Esophagus (tissue), 2 donors: ENCODE measurements at regions not wholly inside any gene's neighbourhood (a gene's known extent, or its start where the extent isn't known, plus 50 kb on each side); places are given as distances from the start of the nearest gene placed in this dataset.

ENCODE experiments used
- H3K27ac ChIP-seq, 2 donors: one replicate each; pipeline ENCODE4 v1.5.1; 2013; ENCODE audit warnings: low read depth in 2 of 2, mild to moderate bottlenecking in 2 of 2, inconsistent platforms in 1 of 2, low read length in 1 of 2, moderate library complexity in 1 of 2
- H3K27me3 ChIP-seq, 2 donors: one replicate each; pipeline ENCODE4 v1.6.1; 2013; ENCODE audit warnings: low read length in 2 of 2, control low read depth in 1 of 2, mild to moderate bottlenecking in 1 of 2; ENCODE audit not compliant: insufficient read depth in 2 of 2, control insufficient read depth in 1 of 2
- H3K36me3 ChIP-seq, 2 donors: one replicate each; pipeline ENCODE4 v1.6.1; 2013; ENCODE audit warnings: low read length in 1 of 2; ENCODE audit not compliant: control insufficient read depth in 2 of 2, insufficient read depth in 2 of 2
- H3K4me1 ChIP-seq, 2 donors: one replicate each; pipeline ENCODE4 v1.6.1; 2013; ENCODE audit warnings: low read length in 1 of 2; ENCODE audit not compliant: control insufficient read depth in 2 of 2, insufficient read depth in 2 of 2
- H3K4me3 ChIP-seq, 2 donors: one replicate each; pipeline ENCODE4 v1.5.1; 2013; ENCODE audit warnings: low read length in 2 of 2, mild to moderate bottlenecking in 2 of 2, low read depth in 1 of 2, moderate library complexity in 1 of 2
- H3K9me3 ChIP-seq, 2 donors: one replicate each; pipeline ENCODE4 v1.6.1; 2013; ENCODE audit warnings: mild to moderate bottlenecking in 2 of 2, low read depth in 1 of 2, low read length in 1 of 2, moderate library complexity in 1 of 2; ENCODE audit not compliant: control insufficient read depth in 2 of 2, insufficient read depth in 1 of 2
- WGBS, 2 donors: extraction: QIAGEN DNeasy Blood & Tissue Kit; methylation state at CpG; one replicate each; pipeline ENCODE4 v1.1.7; 2013; 5-methylcytosine and 5-hydroxymethylcytosine counted together
- donor health status: healthy with polysubstance abuse.
- donor health status: Bipolar disorder and iron deficiency.

GRCh38 chr3:34938784-34939183 lies 700.5 kb upstream of the ARPP21 start:
- H3K36me3 ChIP-seq = no peaks in the 10 kb centered on the region
- no peaks in the 10 kb centered on the region for H3K9me3 ChIP-seq
- H3K4me3 ChIP-seq = no peak overlapping the region
- 84 to 95% methylated on average over 1 of the region's 1 CpG for WGBS, 2 donors
- H3K27me3 ChIP-seq = no peaks in the 10 kb centered on the region
- H3K4me1 ChIP-seq = no peaks in the 10 kb centered on the region
- H3K27ac ChIP-seq = no peak overlapping the region

- Histone ChIP-seq H3K36me3 (no peaks in the 10 kb centered on the region), H3K4me1 (no peaks in the 10 kb centered on the region), H3K27me3 (no peaks in the 10 kb centered on the region), H3K9me3 (no peaks in the 10 kb centered on the region), H3K27ac (no peak overlapping the region), H3K4me3 (no peak overlapping the region)
Observed at GRCh38 chr3:34942256-34942655, 697.1 kb upstream of the ARPP21 start.

- no peak overlapping the region for H3K4me3 ChIP-seq
- H3K4me1 ChIP-seq = no peaks in the 10 kb centered on the region
- no peaks in the 10 kb centered on the region for H3K27me3 ChIP-seq
- no peaks in the 10 kb centered on the region for H3K36me3 ChIP-seq
- H3K27ac ChIP-seq = no peak overlapping the region
- H3K9me3 ChIP-seq = no peaks in the 10 kb centered on the region
Observed at GRCh38 chr3:34947834-34948233, 691.5 kb upstream of the ARPP21 start.

GRCh38 chr3:34948517-34948916 lies 690.8 kb upstream of the ARPP21 start:
- Histone ChIP-seq H3K27ac (no peak overlapping the region), H3K9me3 (no peaks in the 10 kb centered on the region), H3K4me3 (no peak overlapping the region), H3K4me1 (no peaks in the 10 kb centered on the region), H3K36me3 (no peaks in the 10 kb centered on the region), H3K27me3 (no peaks in the 10 kb centered on the region)
- WGBS, 2 donors = 74 to 90% methylated on average over 1 of the region's 1 CpG

GRCh38 chr3:34955680-34956079 lies 683.6 kb upstream of the ARPP21 start:
- 52 to 70% methylated on average over 1 of the region's 1 CpG for WGBS, 2 donors

GRCh38 chr3:34956511-34956910 lies 682.8 kb upstream of the ARPP21 start:
- H3K4me3 ChIP-seq = no peak overlapping the region
- no peaks in the 10 kb centered on the region for H3K36me3 ChIP-seq
- WGBS, 2 donors = 91 to 94% methylated on average over 1 of the region's 1 CpG
- H3K27me3 ChIP-seq = no peaks in the 10 kb centered on the region
- no peaks in the 10 kb centered on the region for H3K9me3 ChIP-seq
- no peak overlapping the region for H3K27ac ChIP-seq
- no peaks in the 10 kb centered on the region for H3K4me1 ChIP-seq

More at GRCh38 chr3:34955680-34956079, 683.6 kb upstream of the ARPP21 start:
- Histone ChIP-seq H3K9me3 (no peaks in the 10 kb centered on the region), H3K4me1 (no peaks in the 10 kb centered on the region), H3K27me3 (no peaks in the 10 kb centered on the region), H3K36me3 (no peaks in the 10 kb centered on the region), H3K27ac (no peak overlapping the region), H3K4me3 (no peak overlapping the region)

GRCh38 chr3:34957677-34958076 lies 681.6 kb upstream of the ARPP21 start:
- Histone ChIP-seq H3K4me3 (no peak overlapping the region), H3K4me1 (no peaks in the 10 kb centered on the region), H3K9me3 (no peaks in the 10 kb centered on the region), H3K36me3 (no peaks in the 10 kb centered on the region), H3K27ac (no peak overlapping the region), H3K27me3 (no peaks in the 10 kb centered on the region)
- 59 to 68% methylated on average over 1 of the region's 1 CpG for WGBS, 2 donors

- Histone ChIP-seq H3K9me3 (no peaks in the 10 kb centered on the region), H3K27me3 (no peaks in the 10 kb centered on the region), H3K4me1 (no peaks in the 10 kb centered on the region), H3K4me3 (no peak overlapping the region), H3K36me3 (no peaks in the 10 kb centered on the region), H3K27ac (no peak overlapping the region)
- WGBS, 2 donors = 79 to 82% methylated on average over 2 of the region's 2 CpGs
Observed at GRCh38 chr3:34969513-34969912, 669.8 kb upstream of the ARPP21 start.

- no peaks in the 10 kb centered on the region for H3K36me3 ChIP-seq
- no peaks in the 10 kb centered on the region for H3K9me3 ChIP-seq
- H3K27ac ChIP-seq = no peak overlapping the region
- H3K4me3 ChIP-seq = no peak overlapping the region
- H3K27me3 ChIP-seq = no peaks in the 10 kb centered on the region
- H3K4me1 ChIP-seq = no peaks in the 10 kb centered on the region
Observed at GRCh38 chr3:34972481-34972880, 666.8 kb upstream of the ARPP21 start.

- Histone ChIP-seq H3K27me3 (no peaks in the 10 kb centered on the region), H3K4me3 (no peak overlapping the region), H3K36me3 (no peaks in the 10 kb centered on the region), H3K27ac (no peak overlapping the region), H3K9me3 (no peaks in the 10 kb centered on the region), H3K4me1 (no peaks in the 10 kb centered on the region)
- WGBS, 2 donors = 88 to 92% methylated on average over 1 of the region's 1 CpG
Observed at GRCh38 chr3:34973586-34973985, 665.7 kb upstream of the ARPP21 start.
